ENCODE measurements at regions not wholly inside any gene's neighbourhood (a gene's known extent, or its start where the extent isn't known, plus 50 kb on each side); places are given as distances from the start of the nearest gene placed in this dataset.

GRCh38 chr7:86339051-86339450 lies 304.7 kb upstream of the GRM3 start:
- DNase-seq (no peak), ATAC-seq (no peak)
- no peaks in the 10 kb centered on the region for H3K4me1 ChIP-seq
- no peak overlapping the region for H3K27ac ChIP-seq
- no peaks in the 10 kb centered on the region for H3K36me3 ChIP-seq
- TF ChIP-seq POLR2A (IDR thresholded peaks at IDR 0.05) (no peak), CTCF (IDR thresholded peaks at IDR 0.05 in 4 of 5, conservative IDR thresholded peaks at IDR 0.05 in 1 of 5) (no peak)
- no peak overlapping the region for H3K4me3 ChIP-seq
- H3K9me3 ChIP-seq, result no peaks in the 10 kb centered on the region
- intact Hi-C loops (cut with DNase I; ENCODE audit: low total_unique reads), result no loop called here
- in situ Hi-C loops (cut with MboI; ENCODE audit: low sequenced_read_pairs in 4 of 4), result no loop called here
- no peaks in the 10 kb centered on the region for H3K27me3 ChIP-seq

- no peaks in the 10 kb centered on the region for H3K9me3 ChIP-seq
Observed at GRCh38 chr7:86328801-86329433, 314.8 kb upstream of the GRM3 start.

GRCh38 chr7:86326847-86327246 lies 316.9 kb upstream of the GRM3 start:
- in situ Hi-C loops (cut with MboI; ENCODE audit: low sequenced_read_pairs in 4 of 4) (no loop called here), intact Hi-C loops (cut with DNase I; ENCODE audit: low total_unique reads) (no loop called here)
- ATAC-seq, result no peak
- H3K4me1 ChIP-seq, result no peaks in the 10 kb centered on the region
- no peak overlapping the region for H3K27ac ChIP-seq
- DNase-seq, result no peak
- H3K9me3 ChIP-seq, result no peaks in the 10 kb centered on the region
- TF ChIP-seq CTCF (IDR thresholded peaks at IDR 0.05 in 4 of 5, conservative IDR thresholded peaks at IDR 0.05 in 1 of 5), result no peak
- TF ChIP-seq POLR2A (IDR thresholded peaks at IDR 0.05), result no peak
- no peaks in the 10 kb centered on the region for H3K36me3 ChIP-seq
- no peak overlapping the region for H3K4me3 ChIP-seq
- H3K27me3 ChIP-seq, result no peaks in the 10 kb centered on the region

More at GRCh38 chr7:86328801-86329433, 314.8 kb upstream of the GRM3 start:
- H3K27ac ChIP-seq, result no peak overlapping the region
- no peak overlapping the region for H3K4me3 ChIP-seq
- DNase-seq (no peak), ATAC-seq (no peak)
- H3K27me3 ChIP-seq, result no peaks in the 10 kb centered on the region
- no peaks in the 10 kb centered on the region for H3K36me3 ChIP-seq
- intact Hi-C loops (cut with DNase I; ENCODE audit: low total_unique reads) (no loop called here), in situ Hi-C loops (cut with MboI; ENCODE audit: low sequenced_read_pairs in 4 of 4) (no loop called here)
- H3K4me1 ChIP-seq, result no peaks in the 10 kb centered on the region
- TF ChIP-seq CTCF (IDR thresholded peaks at IDR 0.05 in 4 of 5, conservative IDR thresholded peaks at IDR 0.05 in 1 of 5) (no peak), POLR2A (IDR thresholded peaks at IDR 0.05) (no peak)

- in situ Hi-C loops (cut with MboI; ENCODE audit: low sequenced_read_pairs in 4 of 4) (no loop called here), intact Hi-C loops (cut with DNase I; ENCODE audit: low total_unique reads) (no loop called here)
- H3K36me3 ChIP-seq, result no peaks in the 10 kb centered on the region
- H3K27me3 ChIP-seq, result no peaks in the 10 kb centered on the region
- TF ChIP-seq POLR2A (IDR thresholded peaks at IDR 0.05) (no peak), CTCF (IDR thresholded peaks at IDR 0.05 in 4 of 5, conservative IDR thresholded peaks at IDR 0.05 in 1 of 5) (no peak)
- H3K4me1 ChIP-seq, result no peaks in the 10 kb centered on the region
- H3K27ac ChIP-seq, result no peak overlapping the region
- ATAC-seq (no peak), DNase-seq (no peak)
- H3K4me3 ChIP-seq, result no peak overlapping the region
- no peaks in the 10 kb centered on the region for H3K9me3 ChIP-seq
Observed at GRCh38 chr7:86320889-86321288, 322.8 kb upstream of the GRM3 start.

GRCh38 chr7:86320341-86320740 lies 323.4 kb upstream of the GRM3 start:
- ATAC-seq, result no peak
- Histone ChIP-seq H3K27me3 (no peaks in the 10 kb centered on the region), H3K27ac (no peak overlapping the region), H3K4me1 (no peaks in the 10 kb centered on the region), H3K36me3 (no peaks in the 10 kb centered on the region), H3K4me3 (no peak overlapping the region), H3K9me3 (no peaks in the 10 kb centered on the region)
- in situ Hi-C loops (cut with MboI; ENCODE audit: low sequenced_read_pairs in 4 of 4), result no loop called here
- no peak for DNase-seq
- no peak for TF ChIP-seq POLR2A (IDR thresholded peaks at IDR 0.05)
- no peak for TF ChIP-seq CTCF (IDR thresholded peaks at IDR 0.05 in 4 of 5, conservative IDR thresholded peaks at IDR 0.05 in 1 of 5)
- intact Hi-C loops (cut with DNase I; ENCODE audit: low total_unique reads), result no loop called here
